CD4-positive, alpha-beta T cell treated with Interferon alpha-2 for 1 hour (primary cell): ENCODE measurements at regions not wholly inside any gene's neighbourhood (a gene's known extent, or its start where the extent isn't known, plus 50 kb on each side); places are given as distances from the start of the nearest gene placed in this dataset.

ENCODE experiments used
- DNase-seq, 2 donors: peaks; one replicate each; pipeline ENCODE4 v3.0.0-alpha.2; 2020 to 2022

GRCh38 chr18:42561521-42561920, 554.0 kb downstream of the RIT2 start:
- no peak for DNase-seq

- DNase-seq: no peak
Measured at GRCh38 chr18:42563995-42564394, 551.5 kb downstream of the RIT2 start.

- no peak for DNase-seq
Measured at GRCh38 chr18:42564761-42565160, 550.7 kb downstream of the RIT2 start.

- DNase-seq: no peak
Measured at GRCh38 chr18:42568773-42569172, 546.7 kb downstream of the RIT2 start.

- no peak for DNase-seq
Measured at GRCh38 chr18:42574871-42575270, 540.6 kb downstream of the RIT2 start.

GRCh38 chr18:42576124-42576523, 539.4 kb downstream of the RIT2 start:
- no peak for DNase-seq

GRCh38 chr18:42578792-42579191, 536.7 kb downstream of the RIT2 start:
- DNase-seq: no peak

- no peak for DNase-seq
Measured at GRCh38 chr18:42582266-42582665, 533.2 kb downstream of the RIT2 start.

- DNase-seq: no peak
Measured at GRCh38 chr18:42583283-42583731, 532.2 kb downstream of the RIT2 start.

GRCh38 chr18:42586601-42587000, 528.9 kb downstream of the RIT2 start:
- no peak for DNase-seq

- DNase-seq: no peak
Measured at GRCh38 chr18:42588786-42589185, 526.7 kb downstream of the RIT2 start.

GRCh38 chr18:42604820-42605219, 510.7 kb downstream of the RIT2 start:
- no peak for DNase-seq

GRCh38 chr18:42606886-42607495, 508.5 kb downstream of the RIT2 start:
- no peak for DNase-seq

GRCh38 chr18:42611134-42611533, 504.4 kb downstream of the RIT2 start:
- no peak for DNase-seq

GRCh38 chr18:42614619-42615293, 500.7 kb downstream of the RIT2 start:
- no peak for DNase-seq

- no peak for DNase-seq
Measured at GRCh38 chr18:42617221-42617620, 498.3 kb downstream of the RIT2 start.

GRCh38 chr18:42619771-42620170, 495.7 kb downstream of the RIT2 start:
- no peak for DNase-seq

GRCh38 chr18:42620657-42621056, 494.8 kb downstream of the RIT2 start:
- no peak for DNase-seq

- DNase-seq: no peak
Measured at GRCh38 chr18:42623935-42624334, 491.6 kb downstream of the RIT2 start.

GRCh38 chr18:42632801-42633200, 482.7 kb downstream of the RIT2 start:
- DNase-seq: no peak

GRCh38 chr18:42635378-42636048, 480.0 kb downstream of the RIT2 start:
- no peak for DNase-seq

GRCh38 chr18:42636309-42636708, 479.2 kb downstream of the RIT2 start:
- no peak for DNase-seq

GRCh38 chr18:42640160-42640559, 475.3 kb downstream of the RIT2 start:
- DNase-seq: no peak

GRCh38 chr18:42641996-42642395, 473.5 kb downstream of the RIT2 start:
- no peak for DNase-seq
